NCI-H69 (cell line): ENCODE measurements at regions not wholly inside any gene's neighbourhood (a gene's known extent, or its start where the extent isn't known, plus 50 kb on each side); places are given as distances from the start of the nearest gene placed in this dataset.
A peak's percentile ranks its signal among the peaks of the same experiment; 100 is the strongest.

ENCODE experiments used
- DNase-seq: peaks from one replicate; lab custom pipeline; 2025; lab: John Stamatoyannopoulos, UW

DNA sequence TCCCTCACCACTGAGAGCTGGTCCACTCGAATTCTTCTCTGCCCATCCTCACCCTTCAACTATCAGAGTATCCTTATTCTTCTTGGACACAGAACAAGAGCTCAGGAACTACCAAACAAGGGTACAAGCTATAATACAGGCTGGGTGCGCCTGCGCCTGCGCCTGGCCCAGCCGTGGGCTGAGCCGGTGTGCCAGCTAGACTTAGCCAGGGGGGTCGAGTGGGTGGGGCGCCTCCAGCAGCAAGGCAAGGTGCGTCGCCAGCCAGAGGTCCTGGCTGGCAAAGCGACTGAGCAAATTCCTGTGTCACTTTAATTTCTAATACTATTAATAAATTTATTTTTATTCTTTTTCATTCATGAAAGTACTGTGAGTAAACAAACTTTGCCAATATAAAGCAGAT lies 1072.6 kb upstream of the PIK3C3 start:
- no peak for DNase-seq

DNA sequence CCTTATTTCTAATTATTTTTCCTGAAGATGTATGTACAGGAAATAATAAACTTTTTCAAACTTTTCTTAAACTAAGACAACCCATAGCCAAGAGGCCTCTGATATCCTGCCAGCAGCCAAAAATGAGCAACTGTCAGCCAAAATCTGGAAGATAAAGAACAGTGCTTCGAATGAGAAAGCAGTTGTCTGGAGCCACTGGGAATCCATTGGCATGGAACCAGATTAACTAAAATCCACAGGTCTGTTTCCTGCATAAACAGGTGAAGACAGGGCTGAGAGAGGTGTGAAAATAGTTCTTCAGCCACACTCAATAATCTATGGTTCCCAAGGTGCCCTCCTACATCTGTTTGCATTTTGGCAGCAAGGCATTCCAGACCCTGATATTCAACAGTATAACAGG lies 1076.7 kb upstream of the PIK3C3 start:
- DNase-seq: no peak

DNA sequence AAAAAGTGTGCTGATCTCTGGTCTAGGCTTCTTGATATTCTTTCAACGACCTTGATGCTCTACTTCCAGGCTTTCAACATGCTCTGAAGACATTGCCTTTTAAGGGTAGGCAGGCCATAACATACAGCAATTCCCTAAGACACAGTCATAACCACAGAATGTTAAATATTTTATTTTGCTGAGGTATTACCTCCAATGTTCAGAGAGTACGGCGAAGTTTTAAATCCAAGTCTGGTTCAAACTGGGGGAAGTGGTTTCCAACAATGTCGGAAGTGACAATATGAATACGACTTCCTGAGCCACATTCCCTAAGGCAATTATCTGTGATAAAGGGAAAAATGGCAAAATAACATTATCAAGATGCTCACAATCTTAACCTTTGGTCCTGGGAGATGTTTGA lies 1077.9 kb upstream of the PIK3C3 start:
- DNase-seq: no peak

DNA sequence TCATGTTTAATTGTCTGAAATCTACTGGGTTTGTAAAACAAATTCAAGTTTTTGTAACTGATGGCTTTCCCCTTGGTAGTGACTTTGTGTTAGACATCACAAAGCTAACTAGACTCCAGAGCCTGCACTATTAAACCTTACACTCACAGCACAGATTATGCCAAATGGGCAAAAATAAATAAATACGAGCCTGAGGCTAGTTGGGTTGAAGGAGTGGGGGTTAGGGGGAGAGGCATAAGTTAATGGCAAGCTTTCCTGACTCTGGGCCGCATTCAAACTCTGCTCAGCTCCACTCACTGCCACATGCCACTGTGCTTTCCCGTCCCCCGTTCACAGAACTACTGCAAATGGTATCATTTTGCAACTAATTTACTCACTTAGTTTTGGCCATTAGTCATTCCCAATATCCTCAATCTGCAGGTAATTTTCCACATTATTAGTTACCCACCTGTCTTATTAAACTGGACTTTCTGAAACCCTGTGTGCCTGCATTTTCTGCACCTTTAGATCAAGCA lies 1079.9 kb upstream of the PIK3C3 start:
- DNase-seq: peak; percentile 47

DNA sequence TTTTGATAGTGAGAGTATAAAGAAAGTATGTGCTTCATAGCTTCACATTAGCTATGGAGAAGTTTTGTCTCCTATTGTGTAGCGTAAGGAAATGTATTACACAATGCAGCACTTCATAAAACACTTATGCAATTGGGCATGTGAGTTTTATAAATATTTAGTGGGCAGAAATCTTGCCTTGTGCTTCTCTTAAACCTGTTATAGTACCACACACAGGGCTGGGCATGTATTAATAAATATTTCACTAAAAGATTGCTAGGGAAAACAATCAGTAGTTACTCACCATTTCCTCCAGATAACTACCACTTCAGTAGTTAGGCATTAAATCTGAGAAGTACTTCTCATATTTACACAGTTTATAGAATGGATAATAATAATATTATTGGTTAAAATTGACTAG lies 1080.8 kb upstream of the PIK3C3 start:
- DNase-seq: no peak

DNA sequence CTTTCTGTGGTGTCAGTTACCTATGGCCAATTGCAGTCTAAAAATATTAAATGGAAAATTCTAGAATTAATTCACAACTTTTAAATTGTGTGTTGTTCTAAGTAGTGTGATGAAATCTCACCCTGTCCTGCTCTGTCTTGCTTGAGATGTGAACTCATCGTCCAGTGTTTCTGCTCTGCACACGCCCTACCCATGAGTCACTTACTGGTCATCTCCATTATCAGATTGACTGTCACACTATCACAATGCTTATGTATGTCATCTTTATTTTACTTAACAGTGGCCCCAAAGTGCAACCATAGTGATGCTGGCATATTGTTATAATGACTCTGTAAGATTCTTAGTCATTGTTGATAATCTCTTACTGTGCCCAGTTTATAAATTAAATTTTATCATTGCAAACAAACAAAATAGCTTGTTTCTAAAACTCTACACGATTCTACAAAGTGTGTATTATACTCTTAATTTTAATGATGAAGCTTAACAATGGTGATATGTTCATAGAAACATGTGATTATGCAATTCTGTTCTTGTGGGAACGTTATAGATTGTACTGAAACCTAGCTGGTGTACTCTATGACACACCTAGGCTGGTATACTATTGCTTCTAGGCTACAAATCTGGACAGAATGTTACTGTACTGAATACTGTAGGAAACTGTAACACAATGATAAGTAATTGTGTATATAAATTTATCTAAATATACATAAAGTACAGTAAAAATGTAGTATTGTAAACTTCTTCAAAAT lies 1086.8 kb upstream of the PIK3C3 start:
- peak; percentile 24 for DNase-seq

DNA sequence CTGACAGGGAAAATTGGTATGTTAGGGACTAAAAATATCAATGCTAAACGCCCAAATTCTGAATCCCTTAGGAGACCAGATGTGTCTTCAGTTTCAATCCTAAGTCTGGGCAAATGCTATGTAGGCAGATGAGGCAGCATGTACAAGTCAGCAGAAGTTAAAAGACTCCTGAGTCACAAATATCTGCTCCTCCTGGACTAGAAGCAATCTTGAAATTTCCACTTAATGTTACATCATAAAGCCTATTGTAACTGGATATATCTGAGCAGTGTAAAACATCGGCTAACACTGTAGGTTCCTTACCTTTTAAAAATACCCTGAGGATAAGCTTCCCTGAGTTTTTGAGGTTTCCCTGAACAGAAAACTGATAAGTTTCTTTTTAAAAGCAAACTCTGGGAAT lies 1087.6 kb upstream of the PIK3C3 start:
- peak; percentile 58 for DNase-seq

- peak; percentile 63 for DNase-seq
Measured at GRCh38 chr18:40866968-40867367, 1088.1 kb upstream of the PIK3C3 start.

GRCh38 chr18:40866013-40866645 lies 1088.9 kb upstream of the PIK3C3 start:
- peak; percentile 87 for DNase-seq

- DNase-seq: no peak
Measured at GRCh38 chr18:40864846-40865245, 1090.2 kb upstream of the PIK3C3 start.

- DNase-seq: no peak
Measured at GRCh38 chr18:40863801-40864200, 1091.2 kb upstream of the PIK3C3 start.

DNA sequence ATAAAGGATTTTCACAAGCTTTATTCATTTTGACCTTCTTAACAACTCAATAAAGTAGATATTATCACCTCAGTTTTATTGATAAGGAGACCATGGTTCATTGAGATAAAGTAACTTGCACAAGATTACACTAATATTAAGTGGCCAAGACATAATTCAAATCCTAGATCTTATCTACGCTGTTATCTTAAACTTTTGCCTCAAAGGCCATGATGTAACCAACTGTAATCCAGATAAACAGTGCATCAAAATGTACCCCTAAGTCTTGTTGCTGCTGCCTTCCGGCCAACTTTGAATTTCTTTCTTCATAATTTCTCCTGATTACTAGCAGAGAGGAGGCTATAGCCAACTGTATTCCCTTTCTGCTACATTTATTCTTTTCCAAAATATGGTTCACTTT lies 1094.8 kb upstream of the PIK3C3 start:
- no peak for DNase-seq

DNA sequence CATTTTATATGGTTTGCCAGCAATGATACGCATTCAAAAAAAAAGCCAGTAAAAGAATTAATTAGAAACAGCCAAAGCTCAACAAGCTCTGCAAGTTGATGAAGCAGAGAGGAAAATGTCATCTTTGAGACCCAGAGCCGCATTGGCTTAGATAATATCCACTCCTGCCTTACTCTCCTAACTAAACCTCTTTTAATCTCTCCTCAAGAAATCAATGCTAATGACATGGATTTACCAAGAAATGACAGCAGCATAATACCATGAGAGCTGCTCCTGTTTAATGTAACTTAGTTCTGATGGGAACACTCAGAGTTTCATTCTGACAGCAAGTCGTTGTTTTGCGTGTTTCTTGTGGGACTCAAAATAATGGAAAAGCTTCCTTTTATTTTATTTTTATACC lies 1099.4 kb upstream of the PIK3C3 start:
- DNase-seq: no peak

DNA sequence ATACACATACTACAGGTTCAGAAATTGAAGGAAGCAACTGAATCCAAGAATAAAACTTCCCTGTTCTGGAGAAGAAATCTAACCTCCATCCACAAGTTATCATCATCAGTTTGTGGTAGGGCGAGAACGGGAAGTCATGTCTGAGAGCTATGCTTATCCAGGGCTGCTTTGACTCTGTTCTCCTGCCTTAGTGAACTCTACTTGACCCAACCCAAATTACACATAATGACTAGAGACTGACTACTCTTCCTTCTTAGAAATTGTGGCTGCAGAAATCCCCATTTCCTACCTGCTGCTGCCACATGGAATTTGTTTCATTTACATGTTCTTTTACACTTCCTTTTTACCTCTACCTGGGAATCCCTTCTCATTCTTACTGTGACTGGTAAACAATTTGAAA lies 1102.6 kb upstream of the PIK3C3 start:
- peak; percentile 49 for DNase-seq

DNA sequence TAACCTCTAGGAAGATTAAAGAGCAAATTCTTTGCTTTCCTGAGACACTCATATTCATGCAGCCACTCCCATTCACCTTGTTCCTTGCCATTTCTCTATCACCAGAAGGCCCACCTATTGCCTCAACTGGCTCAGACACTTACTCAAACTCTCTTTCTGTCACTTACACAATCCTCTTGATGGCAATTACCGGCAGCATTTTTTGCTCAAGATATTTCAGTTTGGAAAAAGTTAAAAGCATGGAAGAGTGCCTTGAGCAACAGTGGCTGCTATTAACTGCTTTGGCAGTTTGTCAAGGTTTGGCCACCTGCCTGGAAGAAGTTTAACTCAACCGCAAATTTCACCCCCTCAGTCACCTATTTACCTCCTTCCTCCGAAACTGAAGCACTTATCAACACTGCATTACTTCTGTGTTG lies 1104.0 kb upstream of the PIK3C3 start:
- DNase-seq: peak; percentile 71

DNA sequence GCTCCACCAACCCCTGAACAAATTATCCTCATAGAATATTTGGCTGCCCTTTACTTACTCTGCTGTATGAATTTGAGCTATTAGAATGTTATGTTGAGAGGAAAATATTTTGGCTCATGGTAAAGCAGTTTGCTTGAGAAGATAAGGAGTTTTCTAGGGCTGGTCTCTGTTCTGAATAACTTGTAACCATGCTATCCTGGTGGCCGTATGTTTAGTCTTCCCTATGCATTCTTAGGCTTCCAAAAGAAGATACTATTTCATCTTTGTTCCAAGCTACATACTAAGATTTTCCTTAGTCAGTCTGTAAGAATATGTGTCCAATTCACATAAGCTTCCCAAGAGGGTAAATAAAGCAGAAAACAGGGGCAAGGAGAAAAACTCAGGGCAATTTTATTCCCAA lies 1105.1 kb upstream of the PIK3C3 start:
- no peak for DNase-seq

DNA sequence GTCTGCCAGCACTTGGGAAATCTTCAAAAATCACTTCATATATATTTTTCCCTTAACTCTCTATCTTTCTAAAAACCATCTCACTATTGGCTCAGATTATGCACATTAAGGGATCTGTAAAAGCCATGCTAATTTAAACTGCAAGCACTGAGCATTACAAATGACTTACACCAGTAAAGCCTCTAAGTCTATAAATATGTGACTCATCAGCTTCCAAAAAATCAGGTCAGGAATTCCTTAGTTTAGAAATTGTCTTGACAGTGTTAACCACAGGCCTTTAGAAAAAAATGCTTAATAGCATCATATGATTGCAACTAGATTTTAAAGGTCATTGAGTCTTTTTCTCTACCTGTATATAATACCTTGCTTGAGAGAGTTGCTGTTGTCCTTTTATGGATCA lies 1113.6 kb upstream of the PIK3C3 start:
- DNase-seq: no peak

DNA sequence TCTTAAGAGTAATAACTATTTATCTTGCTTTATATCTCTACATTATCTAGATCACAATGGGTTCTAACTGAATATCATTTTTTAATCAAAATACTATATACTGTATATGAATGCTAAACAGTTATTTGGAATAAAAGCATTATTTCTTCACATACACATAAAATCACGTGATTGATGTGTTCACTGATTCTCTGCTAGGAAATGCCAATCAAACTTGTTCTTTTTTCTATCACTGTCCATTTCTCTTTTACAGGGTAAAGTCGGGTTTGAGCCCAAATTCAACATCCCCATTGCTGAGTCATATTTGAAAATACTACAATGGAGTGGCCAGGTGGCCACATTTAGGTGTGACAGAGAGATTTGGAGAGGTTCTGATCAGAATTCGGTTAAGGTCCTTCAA lies 1114.0 kb upstream of the PIK3C3 start:
- no peak for DNase-seq

GRCh38 chr18:40832362-40832761 lies 1122.7 kb upstream of the PIK3C3 start:
- DNase-seq: no peak

DNA sequence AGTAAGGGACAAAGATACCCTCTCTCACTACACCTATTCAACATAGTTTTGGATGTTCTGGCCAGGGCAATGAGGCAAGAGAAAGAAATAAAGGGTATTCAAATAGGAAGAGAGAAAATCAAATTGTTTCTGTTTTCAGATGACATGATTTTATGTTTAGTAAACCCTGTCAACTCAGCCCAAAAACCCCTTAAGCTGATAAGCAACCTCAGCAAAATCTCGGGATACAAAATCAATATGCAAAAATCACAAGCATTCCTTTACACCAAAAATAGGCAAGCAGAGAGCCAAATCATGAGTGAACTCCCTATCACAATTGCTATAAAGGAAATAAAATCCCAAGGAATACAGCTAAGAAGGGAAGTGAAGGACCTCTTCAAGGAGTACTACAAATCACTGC lies 1130.7 kb upstream of the PIK3C3 start:
- no peak for DNase-seq

GRCh38 chr18:40821596-40822243 lies 1133.3 kb upstream of the PIK3C3 start:
- DNase-seq: peak; percentile 26

- no peak for DNase-seq
Measured at GRCh38 chr18:40812981-40813515, 1142.0 kb upstream of the PIK3C3 start.

DNA sequence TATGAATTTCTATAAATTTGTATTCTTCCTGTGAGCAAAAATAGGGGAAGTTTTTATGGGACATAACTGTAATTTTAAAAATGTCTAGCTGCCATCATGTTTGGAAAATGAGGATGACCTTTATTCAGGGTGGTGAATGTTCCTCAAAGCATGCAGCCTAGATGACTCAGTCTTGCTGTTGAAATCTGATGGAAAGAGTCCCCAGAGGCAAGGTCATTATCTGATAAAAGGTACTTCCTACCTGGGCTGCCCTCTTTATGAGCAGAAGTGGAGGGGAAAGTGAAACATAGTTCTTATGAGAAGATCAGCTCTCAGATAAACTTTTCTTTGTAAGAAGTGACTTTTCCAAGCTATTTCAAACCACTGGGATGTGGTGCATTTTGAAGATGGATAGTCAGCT lies 1144.7 kb upstream of the PIK3C3 start:
- peak; percentile 74 for DNase-seq
